ENCODE measurements at regions not wholly inside any gene's neighbourhood (a gene's known extent, or its start where the extent isn't known, plus 50 kb on each side); places are given as distances from the start of the nearest gene placed in this dataset.

DNA sequence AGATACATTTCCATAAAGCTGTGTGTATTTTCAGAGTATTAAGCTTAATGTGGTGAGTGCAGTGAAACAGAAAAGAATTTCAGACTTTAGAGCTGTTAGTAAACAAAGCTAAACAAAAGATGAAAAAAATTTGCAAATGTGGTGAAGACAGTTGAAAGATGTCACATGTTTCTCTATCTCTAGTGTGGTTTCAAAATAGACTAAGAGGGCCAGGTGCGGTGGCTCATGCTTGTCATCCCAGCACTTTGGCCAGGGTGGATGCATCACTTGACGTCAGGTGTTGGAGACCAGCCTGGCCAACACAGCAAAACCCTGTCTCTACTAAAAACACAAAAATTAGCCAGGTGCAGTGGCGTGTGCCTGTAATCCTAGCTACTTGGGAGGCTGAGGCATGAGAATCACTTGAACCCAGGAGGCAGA, 466.0 kb upstream of the NR2F2 start:
- DNase-seq (ENCODE audit: low read depth): no peak

- DNase-seq (ENCODE audit: low read depth): no peak
Measured at GRCh38 chr15:95865330-95865739, 465.2 kb upstream of the NR2F2 start.

GRCh38 chr15:95866711-95867440, 463.6 kb upstream of the NR2F2 start:
- DNase-seq (ENCODE audit: low read depth): no peak

DNA sequence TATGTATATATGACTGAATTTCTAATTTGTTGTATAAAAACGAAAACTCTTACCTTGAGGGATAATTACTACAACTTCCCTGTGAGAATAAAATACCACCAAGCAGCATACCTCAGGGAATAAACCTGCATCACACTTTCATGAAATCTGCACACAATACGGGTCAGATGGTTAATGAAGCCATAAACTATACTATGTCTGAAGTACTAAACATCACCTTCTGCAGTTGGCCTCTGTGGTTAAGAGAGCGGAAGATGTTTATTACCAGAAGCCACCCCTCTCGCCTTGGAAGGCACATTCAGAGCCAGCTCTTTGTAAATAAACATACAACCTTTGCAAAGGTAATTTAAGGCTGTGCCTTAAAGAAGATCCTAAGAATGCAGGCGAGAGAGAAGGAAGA, 462.1 kb upstream of the NR2F2 start:
- no peak for DNase-seq (ENCODE audit: low read depth)

- DNase-seq (ENCODE audit: low read depth): no peak
Measured at GRCh38 chr15:95868970-95869369, 461.5 kb upstream of the NR2F2 start.

GRCh38 chr15:95869920-95870319, 460.6 kb upstream of the NR2F2 start:
- no peak for DNase-seq (ENCODE audit: low read depth)

- no peak for DNase-seq (ENCODE audit: low read depth)
Measured at GRCh38 chr15:95872366-95872771, 458.1 kb upstream of the NR2F2 start.

DNA sequence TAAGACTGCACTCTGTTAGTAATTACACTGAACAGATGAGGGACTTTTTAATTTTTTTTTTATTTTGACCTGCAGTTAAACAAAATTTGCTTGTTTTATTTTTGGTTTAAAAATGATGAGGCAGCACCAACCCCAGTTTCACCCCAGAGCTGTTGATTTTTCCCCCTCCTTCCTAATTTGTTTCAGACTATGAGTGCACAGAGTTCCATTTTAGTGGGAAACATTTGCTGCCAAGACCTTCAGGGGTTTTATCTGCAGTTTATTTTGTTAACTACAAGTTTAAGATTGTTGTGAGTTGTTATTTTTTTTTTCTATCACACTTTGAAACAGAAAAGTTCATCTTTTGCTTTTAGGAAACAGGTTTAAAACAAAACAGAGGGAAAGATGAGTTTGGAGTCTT, 455.9 kb upstream of the NR2F2 start:
- no peak for DNase-seq (ENCODE audit: low read depth)

DNA sequence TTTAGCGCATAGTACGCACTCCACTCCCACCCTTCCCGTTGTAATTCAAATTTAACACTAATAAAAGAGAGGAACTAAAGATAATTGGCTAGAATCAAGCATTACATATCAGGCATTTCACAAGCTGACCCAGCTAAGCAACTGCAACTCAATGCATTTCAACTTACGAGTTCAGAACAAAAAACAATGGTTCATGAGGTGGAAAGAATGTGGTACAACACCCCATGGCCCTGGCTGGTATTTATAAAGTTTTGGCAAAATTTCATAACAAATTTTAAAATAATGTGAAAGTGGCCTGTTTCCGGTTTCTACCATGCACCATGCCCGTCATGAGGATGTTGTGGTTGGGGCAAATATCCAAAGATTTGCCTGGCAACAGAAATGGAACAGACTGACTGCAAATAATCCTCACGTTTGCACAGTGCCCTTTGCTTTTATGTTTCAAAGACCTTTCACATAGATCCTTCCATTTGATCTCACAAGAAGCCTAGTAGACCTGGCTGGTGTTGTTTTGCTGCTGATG, 455.3 kb upstream of the NR2F2 start:
- peak; percentile 73 for DNase-seq (ENCODE audit: low read depth)

DNA sequence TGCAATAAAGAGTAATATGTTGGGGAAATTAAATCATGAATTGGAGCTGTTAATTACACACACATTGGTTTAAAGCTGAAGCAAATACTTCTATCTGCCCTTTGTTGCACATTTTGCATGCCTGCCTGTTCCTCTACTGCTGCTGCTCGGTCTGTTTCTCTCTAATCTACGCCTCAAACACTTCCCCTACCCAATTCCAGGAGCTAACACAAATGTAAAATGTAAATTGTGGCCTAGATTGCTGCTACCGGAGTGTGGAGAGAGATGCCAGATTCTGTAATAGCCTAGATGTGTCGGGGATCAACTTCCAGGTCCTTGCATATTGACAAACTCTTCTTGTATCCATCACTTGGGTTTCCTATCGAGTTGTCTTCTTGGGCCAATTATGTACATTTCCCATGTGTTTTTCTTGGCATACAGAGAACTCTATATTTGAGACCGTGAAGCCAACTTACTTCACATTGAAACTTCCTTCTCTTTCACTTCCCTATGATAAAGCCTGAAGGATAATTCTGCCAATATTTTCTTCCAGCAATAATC, 450.4 kb upstream of the NR2F2 start:
- DNase-seq (ENCODE audit: low read depth): no peak

DNA sequence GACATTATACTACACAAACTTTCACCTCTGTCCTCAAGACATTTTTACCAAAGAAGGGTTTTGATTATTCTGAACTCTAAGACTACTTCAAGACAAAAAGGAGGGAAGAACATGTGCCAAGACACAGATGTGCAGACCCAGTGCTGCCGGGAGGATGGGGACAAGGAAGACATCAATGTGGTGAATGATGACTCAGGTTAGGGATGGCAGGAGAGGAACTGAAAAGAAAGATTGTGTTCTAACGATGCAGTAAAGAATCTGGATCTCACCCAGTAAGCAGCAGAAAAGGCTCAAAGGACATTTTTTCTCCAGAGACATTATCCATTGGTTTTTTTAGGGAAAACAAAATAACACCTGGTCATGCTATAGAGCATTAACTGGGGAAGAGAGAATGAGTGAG, 449.9 kb upstream of the NR2F2 start:
- DNase-seq (ENCODE audit: low read depth): no peak

GRCh38 chr15:95883064-95883463, 447.4 kb upstream of the NR2F2 start:
- no peak for DNase-seq (ENCODE audit: low read depth)

DNA sequence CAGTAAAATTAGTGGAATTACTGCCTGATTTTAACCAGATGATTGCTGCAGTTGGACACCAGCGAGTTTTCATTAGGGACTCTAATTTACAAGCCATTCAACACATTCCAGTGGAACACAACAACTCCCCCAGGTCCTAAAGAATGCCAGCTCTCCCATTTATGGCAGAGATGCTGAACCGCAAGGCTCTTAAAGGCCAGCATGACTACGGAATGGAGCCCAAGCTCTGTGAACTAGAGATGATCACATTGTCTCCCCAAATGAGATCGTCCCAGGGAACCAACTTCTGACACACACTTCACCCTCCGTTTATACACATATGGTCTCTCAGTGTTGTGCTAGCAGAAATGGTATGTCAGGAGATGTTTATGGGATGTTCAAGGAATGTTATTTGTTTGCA, 446.2 kb upstream of the NR2F2 start:
- DNase-seq (ENCODE audit: low read depth): no peak

GRCh38 chr15:95887666-95888390, 442.7 kb upstream of the NR2F2 start:
- DNase-seq (ENCODE audit: low read depth): peak; percentile 54

GRCh38 chr15:95888762-95889161, 441.7 kb upstream of the NR2F2 start:
- DNase-seq (ENCODE audit: low read depth): no peak

DNA sequence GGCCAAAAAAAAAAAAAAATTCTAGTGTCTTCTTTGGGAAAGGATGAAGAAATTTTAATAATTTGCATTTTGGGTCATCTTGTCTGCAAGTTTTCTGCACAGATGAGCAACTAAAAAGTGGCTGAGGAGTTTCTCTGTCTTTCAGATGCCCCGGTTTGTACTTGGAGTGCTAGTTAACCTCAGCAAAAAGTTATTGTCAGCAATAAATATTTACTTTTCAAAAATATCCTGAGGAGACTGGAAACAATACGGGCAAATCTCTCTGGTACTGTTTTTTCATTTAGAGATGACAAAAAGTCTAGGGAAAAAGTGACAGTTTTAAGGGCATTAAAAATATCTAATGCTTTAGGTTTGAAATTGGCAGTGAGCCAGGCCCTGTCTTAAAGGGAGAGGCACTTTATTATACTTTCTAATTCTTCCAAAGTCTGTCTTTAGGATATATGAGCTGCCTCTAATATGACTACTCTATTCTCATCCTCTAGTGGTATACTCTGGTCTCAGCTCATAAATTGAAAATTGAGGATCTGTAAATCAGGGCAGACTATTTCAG, 436.0 kb upstream of the NR2F2 start:
- DNase-seq (ENCODE audit: low read depth): no peak

- no peak for DNase-seq (ENCODE audit: low read depth)
Measured at GRCh38 chr15:95895508-95895907, 435.0 kb upstream of the NR2F2 start.

DNA sequence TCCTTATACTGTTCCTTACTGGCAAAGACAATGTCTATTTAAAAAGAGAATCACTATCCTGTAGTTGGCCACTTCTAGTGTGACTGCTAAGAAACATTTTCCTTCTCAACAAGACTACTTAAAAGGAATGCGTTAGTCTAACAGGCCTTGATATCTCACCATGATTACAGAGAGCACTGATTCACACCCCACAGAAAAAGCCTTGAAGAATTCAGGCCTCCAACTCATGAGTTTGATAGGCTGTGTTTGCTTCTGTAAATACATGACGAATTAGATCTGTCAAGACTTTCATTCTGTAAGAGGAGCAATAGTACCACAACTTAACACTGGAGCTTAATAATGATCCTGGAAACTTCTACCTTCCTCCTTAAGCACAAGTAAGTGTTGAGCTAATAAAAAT, 432.8 kb upstream of the NR2F2 start:
- no peak for DNase-seq (ENCODE audit: low read depth)

GRCh38 chr15:95898761-95899160, 431.7 kb upstream of the NR2F2 start:
- no peak for DNase-seq (ENCODE audit: low read depth)

GRCh38 chr15:95901271-95901670, 429.2 kb upstream of the NR2F2 start:
- no peak for DNase-seq (ENCODE audit: low read depth)

DNA sequence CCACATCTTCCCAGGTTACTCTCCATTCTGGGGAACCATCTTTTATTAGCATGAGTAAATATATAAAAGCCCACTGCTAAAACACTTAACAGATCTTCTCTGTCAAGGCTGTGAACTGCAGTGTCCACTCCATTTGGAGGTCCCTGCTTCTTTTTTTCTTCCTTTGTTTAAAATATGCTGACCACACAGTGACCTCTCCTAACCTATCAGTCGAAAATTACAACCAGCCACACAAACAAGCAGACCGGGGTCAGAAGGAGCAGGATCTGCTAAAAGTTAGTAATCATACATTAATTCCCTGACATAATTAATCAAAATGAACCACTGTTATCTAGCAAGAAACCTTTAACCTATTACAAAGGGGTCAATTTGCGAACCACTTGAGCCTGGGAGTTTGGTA, 427.9 kb upstream of the NR2F2 start:
- no peak for DNase-seq (ENCODE audit: low read depth)

- DNase-seq (ENCODE audit: low read depth): no peak
Measured at GRCh38 chr15:95903352-95903751, 427.1 kb upstream of the NR2F2 start.

DNA sequence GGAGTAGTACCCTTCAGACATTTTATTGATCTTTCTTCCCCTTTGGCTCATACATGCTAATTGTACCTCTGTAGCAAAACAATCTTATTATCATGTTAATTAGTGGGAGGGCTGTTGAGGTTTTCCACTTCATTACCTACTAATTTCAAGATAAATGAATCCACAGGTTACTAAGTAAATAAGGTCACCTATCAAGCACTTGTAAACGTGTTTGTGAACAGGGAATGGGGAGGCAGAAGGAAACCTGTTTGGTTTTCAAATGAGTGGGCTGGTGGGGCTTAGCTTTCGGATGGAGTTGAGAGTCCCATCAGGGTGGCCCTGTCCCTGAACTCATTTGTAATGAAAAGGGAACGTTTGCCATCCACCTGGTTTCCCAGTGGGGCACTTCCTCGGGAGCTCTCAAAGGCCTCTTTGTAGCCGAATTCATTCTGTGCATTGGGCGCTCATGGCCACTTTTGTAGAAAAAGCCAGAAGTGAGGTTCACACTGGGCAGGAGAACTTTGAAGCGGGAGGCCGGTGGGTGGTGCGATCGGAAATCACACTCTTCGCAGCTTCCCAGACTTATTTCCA, 419.8 kb upstream of the NR2F2 start:
- no peak for DNase-seq (ENCODE audit: low read depth)
